HL-60 (cell line): ENCODE measurements at regions not wholly inside any gene's neighbourhood (a gene's known extent, or its start where the extent isn't known, plus 50 kb on each side); places are given as distances from the start of the nearest gene placed in this dataset.
"Not testable (repeated sequence)": the region's sequence is repeated elsewhere in the genome, so short reads cannot be mapped to it uniquely, and the experiment has no call there.

Experiments used
- GABPA ChIP-seq: IDR thresholded peaks from 2 replicates; pipeline ENCODE4 v1.6.1; 2012; ENCODE audit warnings: low read depth
- POLR2AphosphoS5 ChIP-seq: IDR thresholded peaks from 2 replicates; pipeline ENCODE4 v1.6.1; 2012; ENCODE audit warnings: low read depth
- TF ChIP-seq, protein P1 (sequence below): IDR thresholded peaks from one replicate; pipeline ENCODE4 v1.5.1; 2011; ENCODE audit warnings: low read length, control low read depth, inconsistent platforms; ENCODE audit not compliant: insufficient read depth
- TF ChIP-seq, protein P2 (sequence below): IDR thresholded peaks from 2 replicates; pipeline ENCODE4 v1.6.1; 2012; ENCODE audit warnings: low read depth; ENCODE audit not compliant: insufficient replicate concordance

- TF ChIP-seq, protein P1, sequence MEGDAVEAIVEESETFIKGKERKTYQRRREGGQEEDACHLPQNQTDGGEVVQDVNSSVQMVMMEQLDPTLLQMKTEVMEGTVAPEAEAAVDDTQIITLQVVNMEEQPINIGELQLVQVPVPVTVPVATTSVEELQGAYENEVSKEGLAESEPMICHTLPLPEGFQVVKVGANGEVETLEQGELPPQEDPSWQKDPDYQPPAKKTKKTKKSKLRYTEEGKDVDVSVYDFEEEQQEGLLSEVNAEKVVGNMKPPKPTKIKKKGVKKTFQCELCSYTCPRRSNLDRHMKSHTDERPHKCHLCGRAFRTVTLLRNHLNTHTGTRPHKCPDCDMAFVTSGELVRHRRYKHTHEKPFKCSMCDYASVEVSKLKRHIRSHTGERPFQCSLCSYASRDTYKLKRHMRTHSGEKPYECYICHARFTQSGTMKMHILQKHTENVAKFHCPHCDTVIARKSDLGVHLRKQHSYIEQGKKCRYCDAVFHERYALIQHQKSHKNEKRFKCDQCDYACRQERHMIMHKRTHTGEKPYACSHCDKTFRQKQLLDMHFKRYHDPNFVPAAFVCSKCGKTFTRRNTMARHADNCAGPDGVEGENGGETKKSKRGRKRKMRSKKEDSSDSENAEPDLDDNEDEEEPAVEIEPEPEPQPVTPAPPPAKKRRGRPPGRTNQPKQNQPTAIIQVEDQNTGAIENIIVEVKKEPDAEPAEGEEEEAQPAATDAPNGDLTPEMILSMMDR = not testable (repeated sequence)
- TF ChIP-seq GABPA, POLR2AphosphoS5: not testable (repeated sequence)
- TF ChIP-seq, protein P2, sequence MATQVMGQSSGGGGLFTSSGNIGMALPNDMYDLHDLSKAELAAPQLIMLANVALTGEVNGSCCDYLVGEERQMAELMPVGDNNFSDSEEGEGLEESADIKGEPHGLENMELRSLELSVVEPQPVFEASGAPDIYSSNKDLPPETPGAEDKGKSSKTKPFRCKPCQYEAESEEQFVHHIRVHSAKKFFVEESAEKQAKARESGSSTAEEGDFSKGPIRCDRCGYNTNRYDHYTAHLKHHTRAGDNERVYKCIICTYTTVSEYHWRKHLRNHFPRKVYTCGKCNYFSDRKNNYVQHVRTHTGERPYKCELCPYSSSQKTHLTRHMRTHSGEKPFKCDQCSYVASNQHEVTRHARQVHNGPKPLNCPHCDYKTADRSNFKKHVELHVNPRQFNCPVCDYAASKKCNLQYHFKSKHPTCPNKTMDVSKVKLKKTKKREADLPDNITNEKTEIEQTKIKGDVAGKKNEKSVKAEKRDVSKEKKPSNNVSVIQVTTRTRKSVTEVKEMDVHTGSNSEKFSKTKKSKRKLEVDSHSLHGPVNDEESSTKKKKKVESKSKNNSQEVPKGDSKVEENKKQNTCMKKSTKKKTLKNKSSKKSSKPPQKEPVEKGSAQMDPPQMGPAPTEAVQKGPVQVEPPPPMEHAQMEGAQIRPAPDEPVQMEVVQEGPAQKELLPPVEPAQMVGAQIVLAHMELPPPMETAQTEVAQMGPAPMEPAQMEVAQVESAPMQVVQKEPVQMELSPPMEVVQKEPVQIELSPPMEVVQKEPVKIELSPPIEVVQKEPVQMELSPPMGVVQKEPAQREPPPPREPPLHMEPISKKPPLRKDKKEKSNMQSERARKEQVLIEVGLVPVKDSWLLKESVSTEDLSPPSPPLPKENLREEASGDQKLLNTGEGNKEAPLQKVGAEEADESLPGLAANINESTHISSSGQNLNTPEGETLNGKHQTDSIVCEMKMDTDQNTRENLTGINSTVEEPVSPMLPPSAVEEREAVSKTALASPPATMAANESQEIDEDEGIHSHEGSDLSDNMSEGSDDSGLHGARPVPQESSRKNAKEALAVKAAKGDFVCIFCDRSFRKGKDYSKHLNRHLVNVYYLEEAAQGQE = not testable (repeated sequence)
Observed at GRCh38 chr12:47426678-47427309, 279.0 kb downstream of the RPAP3 start.
